ENCODE measurements at regions not wholly inside any gene's neighbourhood (a gene's known extent, or its start where the extent isn't known, plus 50 kb on each side); places are given as distances from the start of the nearest gene placed in this dataset.

GRCh38 chr9:30356221-30356620, 2028.2 kb upstream of the ACO1 start:
- no peaks in the 10 kb centered on the region for H3K9me3 ChIP-seq (ENCODE audit: insufficient read depth in 2 of 2, low read depth in 1 of 2, low read length in 1 of 2)
- H4K5ac ChIP-seq (ENCODE audit: insufficient read length, low read depth, low read length), result no peak overlapping the region
- no peak overlapping the region for H3K4me2 ChIP-seq (ENCODE audit: insufficient read depth in 1 of 2, low read depth in 2 of 2, low read length in 2 of 2)
- no peak overlapping the region for H2BK15ac ChIP-seq (ENCODE audit: low read length)
- no peak overlapping the region for H4K91ac ChIP-seq (replicated peaks; ENCODE audit: insufficient read length, low read length)
- H2AK5ac ChIP-seq (ENCODE audit: low read depth, low read length), result no peak overlapping the region
- no peaks in the 10 kb centered on the region for H3K79me1 ChIP-seq (ENCODE audit: low read depth, low read length)
- no peaks in the 10 kb centered on the region for H3K27me3 ChIP-seq (replicated peaks in 1 of 4; ENCODE audit: control insufficient read depth in 3 of 4, extremely low read depth in 1 of 4, insufficient read depth in 3 of 4, low read length in 3 of 4)
- H2BK20ac ChIP-seq (ENCODE audit: low read length), result no peak overlapping the region
- DNase-seq (ENCODE audit: low read depth in 1 of 2, low spot score in 2 of 2) (no peak), FAIRE-seq (no peak)
- no peak overlapping the region for H2AFZ ChIP-seq (ENCODE audit: low read length)
- no peak for TF ChIP-seq RNF2 (IDR thresholded peaks at IDR 0.05; ENCODE audit: borderline replicate concordance, low read depth, low read length, missing control alignments, poor library complexity, severe bottlenecking)
- H3K56ac ChIP-seq (replicated peaks; ENCODE audit: insufficient read length, low read depth, low read length), result no peak overlapping the region
- H3K14ac ChIP-seq (ENCODE audit: insufficient read length), result no peak overlapping the region
- no peak overlapping the region for H3K9ac ChIP-seq (replicated peaks in 1 of 4; ENCODE audit: extremely low read depth in 1 of 4, low read depth in 3 of 4, low read length in 3 of 4)
- H2BK120ac ChIP-seq (replicated peaks; ENCODE audit: low read depth, low read length), result no peak overlapping the region
- no peak overlapping the region for H4K8ac ChIP-seq (ENCODE audit: extremely low read depth, insufficient read depth, low read length)
- no peak overlapping the region for H2BK5ac ChIP-seq (ENCODE audit: low read depth, low read length)
- no peak overlapping the region for H3K4me3 ChIP-seq (ENCODE audit: extremely low read depth in 1 of 4, insufficient read depth in 2 of 4, low read depth in 3 of 4, low read length in 4 of 4)
- no peaks in the 10 kb centered on the region for H3K36me3 ChIP-seq (ENCODE audit: control insufficient read depth in 2 of 4, insufficient read depth in 4 of 4, low read length in 3 of 4)
- ChIA-PET POLR2A (ENCODE audit: partially characterized antibody) (no interaction called here), CTCF (ENCODE audit: partially characterized antibody) (no interaction called here)
- WGBS, 2 experiments (ENCODE audit: extremely low coverage in 1 of 2, insufficient coverage in 1 of 2, insufficient read length in 1 of 2, insufficient replicate concordance in 2 of 2, low coverage in 1 of 2, low lambda C conversion rate in 2 of 2, missing lambda C conversion rate in 1 of 2), result 100% methylated on average over 4 of the region's 4 CpGs; no CpG with 5 or more reads in 1 of the 2 experiments
- H3K27ac ChIP-seq (ENCODE audit: low read depth, low read length), result no peak overlapping the region
- no peaks in the 10 kb centered on the region for H4K20me1 ChIP-seq (replicated peaks in 1 of 2; ENCODE audit: control insufficient read depth in 1 of 2, insufficient read depth in 2 of 2, low read length in 2 of 2)
- no peak overlapping the region for H2BK12ac ChIP-seq (ENCODE audit: low read depth, low read length)
- no peaks in the 10 kb centered on the region for H3K79me2 ChIP-seq (ENCODE audit: control insufficient read depth in 1 of 2, insufficient read depth in 2 of 2, low read length in 2 of 2)
- H3K23me2 ChIP-seq (ENCODE audit: low read depth, low read length), result no peaks in the 10 kb centered on the region
- no peaks in the 10 kb centered on the region for H3K4me1 ChIP-seq (replicated peaks in 1 of 4; ENCODE audit: control insufficient read depth in 3 of 4, insufficient read depth in 4 of 4, low read length in 3 of 4)
- no peak overlapping the region for H3K18ac ChIP-seq (ENCODE audit: extremely low read depth, low read length)
- H3K4ac ChIP-seq (replicated peaks; ENCODE audit: insufficient read length, low read depth, low read length), result no peak overlapping the region
- H3K23ac ChIP-seq (ENCODE audit: insufficient read length), result no peak overlapping the region
